OCI-LY1 (cell line): ENCODE measurements at regions not wholly inside any gene's neighbourhood (a gene's known extent, or its start where the extent isn't known, plus 50 kb on each side); places are given as distances from the start of the nearest gene placed in this dataset.

ENCODE experiments used
- EZH2 ChIP-seq: fragments of 200-600 bp; sonication (generic), shearing (Covaris generic); IDR thresholded peaks from 2 replicates; pipeline ENCODE4 v1.8.0; 2017; ENCODE audit warnings: borderline replicate concordance, mixed run types, mild to moderate bottlenecking, antibody characterized with exemption, low read length, moderate library complexity, mixed read lengths
- TF ChIP-seq, protein P1 (sequence below): fragments of 200-600 bp; sonication (generic), shearing (Covaris generic); IDR thresholded peaks from 2 replicates; pipeline ENCODE4 v1.5.1; 2017; ENCODE audit warnings: mild to moderate bottlenecking, antibody characterized with exemption, low read length, moderate library complexity, mixed read lengths

DNA sequence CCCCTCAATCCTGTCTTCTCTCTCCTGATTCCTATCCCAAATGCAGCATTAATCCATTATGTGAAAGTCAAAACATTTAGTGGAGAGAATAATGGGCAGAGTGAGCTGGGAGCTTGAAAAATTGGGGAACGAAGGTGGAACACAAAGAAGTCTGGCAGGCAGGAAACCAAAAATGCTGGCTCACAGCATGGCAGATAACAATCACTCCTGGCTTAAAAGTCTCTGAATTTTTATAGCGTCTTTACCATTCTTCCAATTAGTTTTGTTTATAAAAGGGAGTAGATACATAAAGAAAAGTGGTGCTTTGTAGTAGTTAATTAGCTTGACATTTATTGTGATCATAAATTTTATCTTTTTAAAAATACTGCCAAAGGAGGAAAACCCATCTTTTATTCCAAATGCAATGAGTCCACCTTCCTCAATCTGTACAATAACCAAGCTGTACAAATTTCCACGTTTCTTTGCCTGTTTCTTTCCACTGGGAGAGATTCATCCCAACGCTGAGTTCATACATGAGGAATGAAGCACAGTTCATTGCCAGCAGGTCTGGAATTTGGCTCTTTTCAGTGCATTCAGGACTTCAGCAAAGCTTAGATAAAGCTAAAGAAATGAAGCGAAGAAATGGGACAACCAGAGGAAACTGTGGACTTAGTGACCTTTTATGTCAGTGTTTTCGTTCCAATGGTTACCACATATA lies 174.7 kb downstream of the HMHB1 start:
- TF ChIP-seq, protein P1, sequence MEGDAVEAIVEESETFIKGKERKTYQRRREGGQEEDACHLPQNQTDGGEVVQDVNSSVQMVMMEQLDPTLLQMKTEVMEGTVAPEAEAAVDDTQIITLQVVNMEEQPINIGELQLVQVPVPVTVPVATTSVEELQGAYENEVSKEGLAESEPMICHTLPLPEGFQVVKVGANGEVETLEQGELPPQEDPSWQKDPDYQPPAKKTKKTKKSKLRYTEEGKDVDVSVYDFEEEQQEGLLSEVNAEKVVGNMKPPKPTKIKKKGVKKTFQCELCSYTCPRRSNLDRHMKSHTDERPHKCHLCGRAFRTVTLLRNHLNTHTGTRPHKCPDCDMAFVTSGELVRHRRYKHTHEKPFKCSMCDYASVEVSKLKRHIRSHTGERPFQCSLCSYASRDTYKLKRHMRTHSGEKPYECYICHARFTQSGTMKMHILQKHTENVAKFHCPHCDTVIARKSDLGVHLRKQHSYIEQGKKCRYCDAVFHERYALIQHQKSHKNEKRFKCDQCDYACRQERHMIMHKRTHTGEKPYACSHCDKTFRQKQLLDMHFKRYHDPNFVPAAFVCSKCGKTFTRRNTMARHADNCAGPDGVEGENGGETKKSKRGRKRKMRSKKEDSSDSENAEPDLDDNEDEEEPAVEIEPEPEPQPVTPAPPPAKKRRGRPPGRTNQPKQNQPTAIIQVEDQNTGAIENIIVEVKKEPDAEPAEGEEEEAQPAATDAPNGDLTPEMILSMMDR: no peak
- no peak for TF ChIP-seq EZH2
